ENCODE measurements at regions not wholly inside any gene's neighbourhood (a gene's known extent, or its start where the extent isn't known, plus 50 kb on each side); places are given as distances from the start of the nearest gene placed in this dataset.

DNA sequence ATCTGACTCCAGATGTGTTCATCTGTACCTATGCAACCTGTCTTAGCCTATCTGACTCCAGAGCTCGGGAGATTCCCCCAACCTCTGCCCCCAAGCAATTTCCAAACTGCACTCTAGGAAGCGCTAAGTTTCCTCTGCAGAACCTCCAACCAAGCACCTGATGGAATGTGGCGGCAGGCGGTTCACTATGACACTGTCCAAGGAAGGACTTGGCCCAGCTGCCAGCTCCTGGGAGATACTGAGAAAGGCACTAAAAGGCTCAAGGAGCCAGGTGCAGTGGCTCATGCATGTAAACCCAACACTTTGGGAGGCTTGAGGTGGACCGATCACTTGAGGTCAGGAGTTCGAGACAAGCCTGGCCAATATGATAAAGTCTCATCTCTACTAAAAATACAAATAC, 244.0 kb downstream of the BCL11B start:
- Mint-ChIP-seq H3K4me3 (ENCODE audit: unreplicated experiment) (no peak overlapping the region), H3K4me1 (ENCODE audit: low read depth, unreplicated experiment) (peaks cover 4% of the 10 kb centered on the region), H3K27ac (ENCODE audit: unreplicated experiment) (no peak overlapping the region), H3K27me3 (ENCODE audit: unreplicated experiment) (peaks cover 8% of the 10 kb centered on the region), H3K36me3 (ENCODE audit: unreplicated experiment) (peaks cover 23% of the 10 kb centered on the region), H3K9me3 (ENCODE audit: unreplicated experiment) (peaks cover 2% of the 10 kb centered on the region)
- TF ChIP-seq, protein P1, sequence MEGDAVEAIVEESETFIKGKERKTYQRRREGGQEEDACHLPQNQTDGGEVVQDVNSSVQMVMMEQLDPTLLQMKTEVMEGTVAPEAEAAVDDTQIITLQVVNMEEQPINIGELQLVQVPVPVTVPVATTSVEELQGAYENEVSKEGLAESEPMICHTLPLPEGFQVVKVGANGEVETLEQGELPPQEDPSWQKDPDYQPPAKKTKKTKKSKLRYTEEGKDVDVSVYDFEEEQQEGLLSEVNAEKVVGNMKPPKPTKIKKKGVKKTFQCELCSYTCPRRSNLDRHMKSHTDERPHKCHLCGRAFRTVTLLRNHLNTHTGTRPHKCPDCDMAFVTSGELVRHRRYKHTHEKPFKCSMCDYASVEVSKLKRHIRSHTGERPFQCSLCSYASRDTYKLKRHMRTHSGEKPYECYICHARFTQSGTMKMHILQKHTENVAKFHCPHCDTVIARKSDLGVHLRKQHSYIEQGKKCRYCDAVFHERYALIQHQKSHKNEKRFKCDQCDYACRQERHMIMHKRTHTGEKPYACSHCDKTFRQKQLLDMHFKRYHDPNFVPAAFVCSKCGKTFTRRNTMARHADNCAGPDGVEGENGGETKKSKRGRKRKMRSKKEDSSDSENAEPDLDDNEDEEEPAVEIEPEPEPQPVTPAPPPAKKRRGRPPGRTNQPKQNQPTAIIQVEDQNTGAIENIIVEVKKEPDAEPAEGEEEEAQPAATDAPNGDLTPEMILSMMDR (IDR thresholded peaks at IDR 0.05; ENCODE audit: partially characterized antibody, unreplicated experiment) = no peak
- DNase-seq = no peak

DNA sequence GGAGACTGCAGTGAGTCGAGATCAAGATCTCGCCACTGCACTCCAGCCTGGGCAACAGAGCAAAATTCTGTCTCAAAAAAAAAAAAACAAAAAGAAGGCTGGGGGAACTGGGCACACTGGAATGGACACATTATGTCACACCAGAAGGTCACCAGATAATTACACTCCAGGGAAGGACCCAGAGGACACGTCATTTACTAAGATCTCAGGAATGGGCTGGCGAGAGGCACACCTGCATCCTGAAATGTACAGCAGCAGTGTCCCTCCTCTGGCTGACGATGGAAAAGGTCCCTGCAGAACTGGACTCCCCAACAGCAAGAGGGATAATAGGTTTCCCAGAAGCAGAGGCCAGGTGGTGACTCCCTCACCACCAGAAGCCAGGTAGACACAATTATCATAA, 243.5 kb downstream of the BCL11B start:
- H3K9me3 Mint-ChIP-seq (ENCODE audit: unreplicated experiment) = peaks cover 2% of the 10 kb centered on the region
- peaks cover 8% of the 10 kb centered on the region for H3K27me3 Mint-ChIP-seq (ENCODE audit: unreplicated experiment)
- TF ChIP-seq, protein P1 (IDR thresholded peaks at IDR 0.05; ENCODE audit: partially characterized antibody, unreplicated experiment) = no peak
- peaks cover 23% of the 10 kb centered on the region for H3K36me3 Mint-ChIP-seq (ENCODE audit: unreplicated experiment)
- H3K4me1 Mint-ChIP-seq (ENCODE audit: low read depth, unreplicated experiment) = peaks cover 4% of the 10 kb centered on the region
- no peak for DNase-seq
- no peak overlapping the region for H3K27ac Mint-ChIP-seq (ENCODE audit: unreplicated experiment)
- H3K4me3 Mint-ChIP-seq (ENCODE audit: unreplicated experiment) = no peak overlapping the region

DNA sequence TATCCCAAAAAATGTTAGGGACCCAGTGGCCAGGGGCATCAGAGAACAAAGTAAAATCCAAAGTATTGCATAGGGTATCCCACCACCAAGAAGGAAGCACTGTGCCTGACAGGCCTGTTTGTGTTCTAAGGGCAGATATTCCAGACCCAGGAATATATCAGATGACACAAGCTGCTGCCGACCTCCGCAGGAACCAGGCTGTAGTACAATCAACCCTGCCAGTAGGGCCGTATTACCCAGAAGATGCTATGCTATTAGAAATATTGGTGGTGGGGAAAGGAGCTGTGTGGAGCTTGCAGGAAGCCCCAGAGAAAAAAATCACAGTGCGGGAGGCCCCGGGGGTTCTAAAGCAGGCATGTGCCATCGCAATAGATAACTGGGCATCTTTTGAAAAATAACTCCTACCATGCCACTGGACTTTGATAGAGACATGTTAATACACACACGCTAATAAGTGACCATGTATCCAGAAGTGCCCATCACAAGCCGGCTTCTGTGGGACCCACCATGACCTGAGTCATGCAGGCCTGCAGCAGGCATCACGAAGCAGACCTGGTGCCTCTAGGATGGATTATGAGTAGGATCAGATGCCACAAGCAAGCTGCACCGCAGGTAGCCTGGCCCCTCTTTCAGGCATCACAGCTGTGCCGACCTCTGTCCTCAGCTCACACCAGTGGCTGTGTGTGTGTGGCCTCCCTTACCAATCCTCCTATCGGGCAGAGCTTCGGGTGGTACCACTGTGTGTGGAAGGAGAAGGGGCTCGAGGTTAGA, 242.7 kb downstream of the BCL11B start:
- Mint-ChIP-seq H3K4me1 (ENCODE audit: low read depth, unreplicated experiment) (peaks cover 4% of the 10 kb centered on the region), H3K36me3 (ENCODE audit: unreplicated experiment) (peaks cover 23% of the 10 kb centered on the region), H3K4me3 (ENCODE audit: unreplicated experiment) (no peak overlapping the region), H3K27ac (ENCODE audit: unreplicated experiment) (no peak overlapping the region), H3K27me3 (ENCODE audit: unreplicated experiment) (peaks cover 8% of the 10 kb centered on the region), H3K9me3 (ENCODE audit: unreplicated experiment) (peaks cover 2% of the 10 kb centered on the region)
- DNase-seq = no peak
- TF ChIP-seq, protein P1 (IDR thresholded peaks at IDR 0.05; ENCODE audit: partially characterized antibody, unreplicated experiment) = no peak

DNA sequence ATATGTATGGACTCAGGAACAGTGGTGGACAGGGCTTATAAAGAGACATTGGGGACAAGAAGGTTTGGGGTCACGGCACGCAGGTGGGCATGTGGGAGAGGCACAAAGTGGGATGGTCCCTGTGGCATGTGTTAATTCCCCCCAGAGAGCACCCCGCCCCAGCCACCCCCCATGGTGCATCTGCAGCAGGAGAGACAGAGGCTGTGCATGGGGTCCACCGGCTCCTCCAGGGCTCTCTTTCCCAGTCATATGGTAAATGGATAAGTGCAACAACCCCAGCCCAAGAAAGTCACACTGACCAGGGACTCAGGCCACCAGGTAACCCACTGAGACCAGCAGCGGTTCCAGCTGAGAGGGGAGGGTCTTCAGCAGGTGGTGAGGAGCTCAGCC, 242.1 kb downstream of the BCL11B start:
- no peak overlapping the region for H3K4me3 Mint-ChIP-seq (ENCODE audit: unreplicated experiment)
- TF ChIP-seq, protein P1 (IDR thresholded peaks at IDR 0.05; ENCODE audit: partially characterized antibody, unreplicated experiment) = no peak
- no peak for DNase-seq
- peaks cover 5% of the 10 kb centered on the region for H3K4me1 Mint-ChIP-seq (ENCODE audit: low read depth, unreplicated experiment)
- peaks cover 8% of the 10 kb centered on the region for H3K27me3 Mint-ChIP-seq (ENCODE audit: unreplicated experiment)
- no peak overlapping the region for H3K27ac Mint-ChIP-seq (ENCODE audit: unreplicated experiment)
- H3K9me3 Mint-ChIP-seq (ENCODE audit: unreplicated experiment) = peaks cover 2% of the 10 kb centered on the region
- peaks cover 23% of the 10 kb centered on the region for H3K36me3 Mint-ChIP-seq (ENCODE audit: unreplicated experiment)

DNA sequence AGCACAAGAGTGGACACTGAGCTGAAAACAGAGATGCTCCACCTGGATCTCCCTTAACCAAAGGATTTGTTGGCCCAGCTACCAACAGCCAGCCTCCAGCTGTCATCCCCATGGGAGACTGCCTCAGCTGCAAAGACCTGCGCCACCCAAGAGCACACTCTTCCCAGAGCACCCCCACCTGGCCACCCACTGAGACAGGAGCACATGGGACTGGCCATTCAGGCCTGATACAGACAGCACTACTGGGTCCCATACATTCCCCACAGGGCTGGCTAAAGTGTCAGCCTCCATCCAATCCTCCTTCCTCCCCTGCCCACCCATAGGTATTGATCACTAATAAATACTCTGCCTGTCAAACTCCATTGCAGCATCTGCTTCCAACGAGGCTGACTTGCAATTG, 241.5 kb downstream of the BCL11B start:
- Mint-ChIP-seq H3K4me1 (ENCODE audit: low read depth, unreplicated experiment) (peaks cover 5% of the 10 kb centered on the region), H3K9me3 (ENCODE audit: unreplicated experiment) (peaks cover 2% of the 10 kb centered on the region), H3K27me3 (ENCODE audit: unreplicated experiment) (peaks cover 8% of the 10 kb centered on the region), H3K4me3 (ENCODE audit: unreplicated experiment) (no peak overlapping the region), H3K36me3 (ENCODE audit: unreplicated experiment) (peaks cover 23% of the 10 kb centered on the region), H3K27ac (ENCODE audit: unreplicated experiment) (no peak overlapping the region)
- DNase-seq = no peak
- TF ChIP-seq, protein P1 (IDR thresholded peaks at IDR 0.05; ENCODE audit: partially characterized antibody, unreplicated experiment) = no peak
